ENCODE measurements at regions not wholly inside any gene's neighbourhood (a gene's known extent, or its start where the extent isn't known, plus 50 kb on each side); places are given as distances from the start of the nearest gene placed in this dataset.

DNA sequence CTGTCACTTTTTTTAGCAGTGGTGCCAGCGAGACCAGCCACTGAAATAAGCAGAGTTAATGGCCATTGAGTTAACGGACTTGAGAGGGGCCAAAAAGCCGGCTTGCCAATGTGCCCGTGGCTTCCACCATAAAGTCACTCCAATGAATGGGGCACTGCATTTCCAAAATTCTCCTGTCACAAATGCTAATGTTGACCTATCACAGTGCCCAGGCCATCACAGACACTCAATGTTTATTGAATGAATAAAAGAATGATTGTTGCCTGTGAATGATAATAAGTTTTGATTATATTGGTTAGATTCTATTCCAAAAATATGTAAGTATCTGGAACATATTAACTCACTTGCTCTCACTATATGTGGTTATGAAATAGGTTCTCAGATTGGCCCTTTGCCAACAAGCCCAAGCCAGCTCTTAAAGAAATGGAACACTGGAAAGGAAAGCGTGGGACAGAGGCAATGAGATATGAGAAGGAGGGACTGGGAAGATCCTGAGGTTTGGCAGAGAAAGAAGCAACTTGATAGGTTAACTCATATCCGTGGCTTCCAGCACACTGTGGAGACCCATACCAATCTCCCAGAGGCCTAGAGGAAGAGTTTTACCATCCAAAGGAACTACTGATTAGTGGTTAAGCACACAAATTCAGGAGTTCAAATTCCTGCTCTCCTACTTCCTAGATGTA is 108.7 kb downstream of the BTG1 start:
- no peaks in the 10 kb centered on the region for H3K36me3 ChIP-seq
- intact Hi-C loops (cut with DNase I): no loop called here
- H3K9ac ChIP-seq (ENCODE audit: low read depth in 2 of 2, low read length in 2 of 2): no peak overlapping the region
- H3K27me3 ChIP-seq: no peaks in the 10 kb centered on the region
- TF ChIP-seq, protein P1, sequence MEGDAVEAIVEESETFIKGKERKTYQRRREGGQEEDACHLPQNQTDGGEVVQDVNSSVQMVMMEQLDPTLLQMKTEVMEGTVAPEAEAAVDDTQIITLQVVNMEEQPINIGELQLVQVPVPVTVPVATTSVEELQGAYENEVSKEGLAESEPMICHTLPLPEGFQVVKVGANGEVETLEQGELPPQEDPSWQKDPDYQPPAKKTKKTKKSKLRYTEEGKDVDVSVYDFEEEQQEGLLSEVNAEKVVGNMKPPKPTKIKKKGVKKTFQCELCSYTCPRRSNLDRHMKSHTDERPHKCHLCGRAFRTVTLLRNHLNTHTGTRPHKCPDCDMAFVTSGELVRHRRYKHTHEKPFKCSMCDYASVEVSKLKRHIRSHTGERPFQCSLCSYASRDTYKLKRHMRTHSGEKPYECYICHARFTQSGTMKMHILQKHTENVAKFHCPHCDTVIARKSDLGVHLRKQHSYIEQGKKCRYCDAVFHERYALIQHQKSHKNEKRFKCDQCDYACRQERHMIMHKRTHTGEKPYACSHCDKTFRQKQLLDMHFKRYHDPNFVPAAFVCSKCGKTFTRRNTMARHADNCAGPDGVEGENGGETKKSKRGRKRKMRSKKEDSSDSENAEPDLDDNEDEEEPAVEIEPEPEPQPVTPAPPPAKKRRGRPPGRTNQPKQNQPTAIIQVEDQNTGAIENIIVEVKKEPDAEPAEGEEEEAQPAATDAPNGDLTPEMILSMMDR (IDR thresholded peaks at IDR 0.05): no peak
- no peak for DNase-seq
- no peak overlapping the region for H3K4me3 ChIP-seq
- no peak overlapping the region for H3K27ac ChIP-seq
- H3K4me1 ChIP-seq: no peaks in the 10 kb centered on the region
- H3K9me3 ChIP-seq: no peaks in the 10 kb centered on the region

DNA sequence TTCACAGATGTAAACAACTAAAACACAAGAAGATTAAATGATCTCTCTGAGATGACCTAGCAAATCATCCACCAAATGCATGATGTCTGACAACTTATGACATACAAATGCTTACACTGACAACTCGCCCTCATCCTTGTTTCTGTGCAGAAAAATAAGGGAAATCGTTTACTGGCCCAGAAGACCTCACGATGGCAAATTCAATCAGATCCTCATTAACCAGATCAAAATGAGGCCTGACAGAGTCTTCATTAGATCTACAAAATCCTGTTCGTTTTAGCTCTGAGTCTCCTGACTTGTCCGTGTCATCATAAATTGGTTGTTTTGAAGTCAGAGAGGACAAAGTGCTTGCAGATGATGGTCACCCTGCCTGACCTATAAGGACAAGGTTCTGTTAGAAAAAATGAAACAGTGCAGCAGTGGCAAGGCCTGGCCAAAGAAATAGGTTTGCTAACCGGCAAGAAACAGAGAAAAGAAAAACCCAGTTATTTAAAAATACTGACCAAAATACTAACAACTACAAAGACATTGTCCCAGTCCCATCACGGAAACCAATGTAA is 109.5 kb downstream of the BTG1 start:
- DNase-seq: no peak
- H3K4me1 ChIP-seq: no peaks in the 10 kb centered on the region
- H3K36me3 ChIP-seq: no peaks in the 10 kb centered on the region
- no peak overlapping the region for H3K4me3 ChIP-seq
- H3K9me3 ChIP-seq: no peaks in the 10 kb centered on the region
- TF ChIP-seq, protein P1 (IDR thresholded peaks at IDR 0.05): no peak
- H3K27ac ChIP-seq: no peak overlapping the region
- H3K9ac ChIP-seq (ENCODE audit: low read depth in 2 of 2, low read length in 2 of 2): no peak overlapping the region
- intact Hi-C loops (cut with DNase I): no loop called here
- no peaks in the 10 kb centered on the region for H3K27me3 ChIP-seq

DNA sequence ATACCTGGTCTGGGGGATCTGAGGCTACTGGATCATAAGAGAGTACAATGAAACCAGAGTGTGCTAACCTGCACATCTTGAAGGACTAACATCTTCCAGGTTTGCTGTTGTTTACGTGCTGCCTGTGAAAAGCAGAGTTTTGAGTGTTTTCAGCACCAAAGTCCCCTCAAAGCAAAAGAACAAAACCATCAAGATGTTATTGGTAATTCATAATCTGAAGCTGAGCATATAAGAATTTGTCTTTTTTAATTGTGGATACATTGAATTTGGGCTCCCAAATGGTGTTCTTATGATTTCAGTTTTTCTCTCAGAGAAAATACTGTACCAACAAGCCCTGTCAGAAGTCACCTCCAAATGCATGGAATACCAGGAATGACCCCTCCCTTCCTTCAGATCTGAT is 110.2 kb downstream of the BTG1 start:
- TF ChIP-seq, protein P1 (IDR thresholded peaks at IDR 0.05): no peak
- intact Hi-C loops (cut with DNase I): no loop called here
- Histone ChIP-seq H3K9me3 (no peaks in the 10 kb centered on the region), H3K27ac (peak overlapping the region; percentile 43), H3K4me1 (no peaks in the 10 kb centered on the region), H3K4me3 (no peak overlapping the region), H3K9ac (ENCODE audit: low read depth in 2 of 2, low read length in 2 of 2) (peak overlapping the region in 1 of 2 donors; percentile 59), H3K27me3 (no peaks in the 10 kb centered on the region), H3K36me3 (no peaks in the 10 kb centered on the region)
- DNase-seq: no peak

DNA sequence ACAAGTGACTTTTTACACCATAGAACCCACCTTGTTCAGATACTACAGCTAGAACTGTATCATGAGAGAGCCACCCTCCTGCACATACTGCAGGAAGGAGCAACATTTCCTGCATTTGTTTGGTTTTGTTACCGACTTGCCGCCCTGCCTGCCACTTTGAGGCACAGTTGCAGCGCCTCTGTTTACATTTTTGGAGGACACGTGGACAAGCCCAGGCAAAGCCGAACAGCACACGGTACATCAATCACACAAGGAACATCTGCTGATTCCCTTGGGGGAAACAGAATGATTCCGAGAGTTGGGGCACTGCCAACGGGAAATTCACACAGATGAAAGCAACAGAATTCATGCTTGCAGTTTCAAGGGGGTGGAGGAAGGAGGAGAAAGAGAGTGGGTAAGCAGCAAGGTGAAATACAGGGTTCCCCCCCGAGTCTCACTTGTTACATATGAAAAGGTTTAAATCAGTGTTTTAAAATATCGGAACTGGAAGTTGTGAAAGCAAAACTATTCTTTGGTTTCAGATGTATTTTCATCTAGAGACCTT is 110.7 kb downstream of the BTG1 start:
- peak; percentile 80 for DNase-seq
- H3K9me3 ChIP-seq: no peaks in the 10 kb centered on the region
- H3K27ac ChIP-seq: peak overlapping the region; percentile 43
- H3K9ac ChIP-seq (ENCODE audit: low read depth in 2 of 2, low read length in 2 of 2): peak overlapping the region in 1 of 2 donors; percentile 59
- no peaks in the 10 kb centered on the region for H3K27me3 ChIP-seq
- TF ChIP-seq, protein P1 (IDR thresholded peaks at IDR 0.05): no peak
- no peaks in the 10 kb centered on the region for H3K4me1 ChIP-seq
- H3K36me3 ChIP-seq: no peaks in the 10 kb centered on the region
- intact Hi-C loops (cut with DNase I): no loop called here
- peak overlapping the region; percentile 10 for H3K4me3 ChIP-seq

DNA sequence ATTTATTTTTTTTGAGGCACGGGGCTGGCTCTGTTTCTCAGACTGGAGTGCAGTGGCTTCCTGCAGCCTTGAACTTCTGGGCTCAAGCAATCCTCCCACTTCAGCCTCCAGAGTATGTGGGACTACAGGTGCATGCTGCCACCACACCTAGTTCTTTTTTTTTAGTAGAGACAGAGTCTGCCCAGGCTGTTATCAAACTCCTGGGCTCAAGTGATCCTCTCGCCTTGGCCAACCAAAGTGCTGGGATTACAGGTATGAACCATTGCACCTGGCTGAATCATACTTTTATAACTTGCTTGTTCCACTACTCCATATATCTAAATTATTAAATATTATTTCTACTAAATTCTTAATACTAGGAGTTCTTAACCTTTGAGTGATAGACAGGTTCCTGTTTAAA is 111.6 kb downstream of the BTG1 start:
- TF ChIP-seq, protein P1 (IDR thresholded peaks at IDR 0.05): no peak
- H3K27me3 ChIP-seq: no peaks in the 10 kb centered on the region
- DNase-seq: no peak
- H3K36me3 ChIP-seq: no peaks in the 10 kb centered on the region
- intact Hi-C loops (cut with DNase I): no loop called here
- H3K9ac ChIP-seq (ENCODE audit: low read depth in 2 of 2, low read length in 2 of 2): no peak overlapping the region
- no peaks in the 10 kb centered on the region for H3K4me1 ChIP-seq
- no peaks in the 10 kb centered on the region for H3K9me3 ChIP-seq
- H3K27ac ChIP-seq: peak overlapping the region; percentile 43
- no peak overlapping the region for H3K4me3 ChIP-seq

Measured in colonic mucosa (tissue), 4 donors.